B cell (primary cell): ENCODE measurements at regions not wholly inside any gene's neighbourhood (a gene's known extent, or its start where the extent isn't known, plus 50 kb on each side); places are given as distances from the start of the nearest gene placed in this dataset.

Experiments used
- EZH2 ChIP-seq: IDR thresholded peaks from 2 replicates; pipeline ENCODE4 v1.6.1; 2012; ENCODE audit warnings: borderline replicate concordance, low read depth, mild to moderate bottlenecking, moderate library complexity, low read length; ENCODE audit not compliant: insufficient read depth, poor library complexity, severe bottlenecking
- TF ChIP-seq, protein P1 (sequence below): fragments of 200-600 bp; IDR thresholded peaks from one replicate; pipeline ENCODE4 v1.8.0; 2022; ENCODE audit warnings: antibody characterized with exemption, mild to moderate bottlenecking

DNA sequence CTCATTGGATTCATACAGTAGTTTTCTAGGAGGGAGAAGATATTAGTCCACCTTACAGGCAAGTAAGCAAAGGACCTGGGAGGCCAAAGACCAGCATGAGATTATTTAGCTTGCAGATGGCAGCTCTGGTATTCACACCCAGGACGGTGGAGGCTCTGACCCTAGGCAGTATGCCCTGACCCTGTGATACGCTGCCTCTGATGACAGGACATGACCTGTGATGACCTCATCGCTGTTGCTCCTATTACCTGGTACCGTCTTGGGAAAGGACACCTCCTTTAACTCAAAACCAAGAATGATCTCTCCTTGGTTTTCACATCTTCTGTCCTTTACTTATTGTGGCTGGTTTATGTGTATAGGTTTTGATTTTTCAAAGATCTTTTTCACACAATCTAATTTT lies 298.6 kb downstream of the CLIC5 start:
- TF ChIP-seq, protein P1, sequence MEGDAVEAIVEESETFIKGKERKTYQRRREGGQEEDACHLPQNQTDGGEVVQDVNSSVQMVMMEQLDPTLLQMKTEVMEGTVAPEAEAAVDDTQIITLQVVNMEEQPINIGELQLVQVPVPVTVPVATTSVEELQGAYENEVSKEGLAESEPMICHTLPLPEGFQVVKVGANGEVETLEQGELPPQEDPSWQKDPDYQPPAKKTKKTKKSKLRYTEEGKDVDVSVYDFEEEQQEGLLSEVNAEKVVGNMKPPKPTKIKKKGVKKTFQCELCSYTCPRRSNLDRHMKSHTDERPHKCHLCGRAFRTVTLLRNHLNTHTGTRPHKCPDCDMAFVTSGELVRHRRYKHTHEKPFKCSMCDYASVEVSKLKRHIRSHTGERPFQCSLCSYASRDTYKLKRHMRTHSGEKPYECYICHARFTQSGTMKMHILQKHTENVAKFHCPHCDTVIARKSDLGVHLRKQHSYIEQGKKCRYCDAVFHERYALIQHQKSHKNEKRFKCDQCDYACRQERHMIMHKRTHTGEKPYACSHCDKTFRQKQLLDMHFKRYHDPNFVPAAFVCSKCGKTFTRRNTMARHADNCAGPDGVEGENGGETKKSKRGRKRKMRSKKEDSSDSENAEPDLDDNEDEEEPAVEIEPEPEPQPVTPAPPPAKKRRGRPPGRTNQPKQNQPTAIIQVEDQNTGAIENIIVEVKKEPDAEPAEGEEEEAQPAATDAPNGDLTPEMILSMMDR: no peak
- no peak for TF ChIP-seq EZH2
